IMR-90 (cell line): ENCODE measurements at regions not wholly inside any gene's neighbourhood (a gene's known extent, or its start where the extent isn't known, plus 50 kb on each side); places are given as distances from the start of the nearest gene placed in this dataset.

Experiments
- ATAC-seq: fragments of 200-7000 bp; cut with Tn5 transposase; 2 replicates; pipeline ENCODE4 v1.9.1; 2020; ENCODE audit warnings: low read depth, mild to moderate bottlenecking, moderate library complexity
- BruUV-seq: library from RNA; stranded (reverse); fragments of 400-500 nt; replicated peaks from 2 replicates; lab custom pipeline; 2021; lab: Mats Ljungman, UMichigan
- CTCF ChIA-PET: fragments of 300-600 bp; formaldehyde crosslinking; extraction: SDS; loops from one replicate; lab custom pipeline; 2021; ENCODE audit warnings: antibody characterized with exemption; lab: Yijun Ruan, JAX
- POLR2A ChIA-PET: fragments of 300-600 bp; sonication (Branson Sonifier 250); formaldehyde crosslinking; loops from one replicate; lab custom pipeline; 2022; ENCODE audit warnings: antibody characterized with exemption; ENCODE audit not compliant: unreplicated experiment; lab: Charles Lee
- DNase-seq: peaks from one replicate; pipeline ENCODE4 v3.0.0; 2013
- H2AFZ ChIP-seq: replicated peaks from 2 replicates; pipeline ENCODE3; 2013; ENCODE audit warnings: low read length, mild to moderate bottlenecking; ENCODE audit not compliant: poor library complexity
- H2AK5ac ChIP-seq: 2 replicates; pipeline ENCODE4 v1.6.1; 2013; ENCODE audit warnings: low read depth, low read length, inconsistent platforms
- H2AK9ac ChIP-seq: replicated peaks from 2 replicates; pipeline ENCODE3; 2013; ENCODE audit warnings: mild to moderate bottlenecking, low read depth, low read length, moderate library complexity; ENCODE audit not compliant: poor library complexity
- H2BK120ac ChIP-seq: 2 replicates; pipeline ENCODE4 v1.6.1; 2013; ENCODE audit warnings: low read depth, low read length, inconsistent platforms
- H2BK15ac ChIP-seq: 3 replicates; pipeline ENCODE4 v1.6.1; 2013; ENCODE audit warnings: low read depth, low read length, inconsistent platforms
- H2BK20ac ChIP-seq: 2 replicates; pipeline ENCODE4 v1.6.1; 2013; ENCODE audit warnings: low read depth, mild to moderate bottlenecking, inconsistent platforms, low read length, moderate library complexity
- H2BK5ac ChIP-seq: 2 replicates; pipeline ENCODE4 v1.6.1; 2013; ENCODE audit warnings: mild to moderate bottlenecking, low read depth, low read length, inconsistent platforms; ENCODE audit not compliant: poor library complexity, severe bottlenecking
- H3K14ac ChIP-seq: replicated peaks from 2 replicates; pipeline ENCODE4 v1.6.1; 2013; ENCODE audit warnings: low read depth, low read length, inconsistent platforms
- H3K18ac ChIP-seq: 2 replicates; pipeline ENCODE4 v1.6.1; 2013; ENCODE audit warnings: low read depth, low read length, control low read depth
- H3K23ac ChIP-seq: 2 replicates; pipeline ENCODE4 v1.6.1; 2013; ENCODE audit warnings: low read depth, low read length, inconsistent platforms
- H3K27ac ChIP-seq: 2 replicates; pipeline ENCODE4 v1.5.1; 2013; ENCODE audit warnings: mild to moderate bottlenecking, control low read depth, low read length; ENCODE audit not compliant: insufficient read depth
- H3K27me3 ChIP-seq: 2 replicates; pipeline ENCODE4 v1.6.1; 2013; ENCODE audit warnings: low read length; ENCODE audit not compliant: control insufficient read depth, insufficient read depth
- H3K36me3 ChIP-seq: 2 replicates; pipeline ENCODE4 v1.6.1; 2013; ENCODE audit warnings: low read length, mixed read lengths; ENCODE audit not compliant: control insufficient read depth, insufficient read depth
- H3K4ac ChIP-seq: 2 replicates; pipeline ENCODE4 v1.6.1; 2013; ENCODE audit warnings: low read depth, low read length, inconsistent platforms
- H3K4me1 ChIP-seq: 2 replicates; pipeline ENCODE4 v1.6.1; 2013; ENCODE audit warnings: low read length, mixed read lengths; ENCODE audit not compliant: control insufficient read depth, insufficient read depth
- H3K4me2 ChIP-seq: 2 replicates; pipeline ENCODE4 v1.6.1; 2013; ENCODE audit warnings: low read depth, mild to moderate bottlenecking, control low read depth, low read length, moderate library complexity
- H3K4me3 ChIP-seq: 2 replicates; pipeline ENCODE4 v1.5.1; 2013; ENCODE audit warnings: low read depth, mild to moderate bottlenecking, control low read depth, low read length, moderate library complexity; ENCODE audit not compliant: insufficient read depth
- H3K56ac ChIP-seq: 2 replicates; pipeline ENCODE4 v1.6.1; 2013; ENCODE audit warnings: low read length, inconsistent platforms; ENCODE audit not compliant: insufficient read depth; ENCODE audit errors: extremely low read depth
- H3K79me1 ChIP-seq, 2 experiments: 2 replicates each; pipeline ENCODE4 v1.6.1; 2013; ENCODE audit warnings: low read length in 2 of 2, inconsistent platforms in 1 of 2, low read depth in 1 of 2
- H3K9ac ChIP-seq: 2 replicates; pipeline ENCODE4 v1.6.1; 2013; ENCODE audit warnings: low read depth, low read length, control low read depth
- H3K9me1 ChIP-seq: 2 replicates; pipeline ENCODE4 v1.6.1; 2013; ENCODE audit warnings: low read length, inconsistent platforms; ENCODE audit not compliant: insufficient read depth
- H3K9me3 ChIP-seq: 2 replicates; pipeline ENCODE4 v1.6.1; 2013; ENCODE audit warnings: low read length; ENCODE audit not compliant: control insufficient read depth, insufficient read depth
- H4K20me1 ChIP-seq: 2 replicates; pipeline ENCODE4 v1.6.1; 2013; ENCODE audit warnings: low read length, inconsistent platforms; ENCODE audit not compliant: insufficient read depth
- H4K5ac ChIP-seq: 2 replicates; pipeline ENCODE4 v1.6.1; 2013; ENCODE audit warnings: mild to moderate bottlenecking, low read depth, low read length, control low read depth
- H4K8ac ChIP-seq, 2 experiments: 2 replicates each; pipeline ENCODE4 v1.6.1; 2013; ENCODE audit warnings: low read depth in 2 of 2, low read length in 2 of 2, control low read depth in 1 of 2, inconsistent platforms in 1 of 2
- H4K91ac ChIP-seq: 2 replicates; pipeline ENCODE4 v1.6.1; 2013; ENCODE audit warnings: low read depth, low read length, inconsistent platforms; ENCODE audit not compliant: insufficient read depth
- BHLHE40 ChIP-seq: fragments of 150-350 bp; IDR thresholded peaks from 2 replicates; pipeline ENCODE4 v1.6.1; 2016; ENCODE audit warnings: mild to moderate bottlenecking, low read depth, low read length
- CEBPB ChIP-seq: IDR thresholded peaks from 2 replicates; pipeline ENCODE4 v1.6.1; 2012; ENCODE audit warnings: low read depth, low read length, improper control_type of control experiment
- FOS ChIP-seq: fragments of 150-350 bp; IDR thresholded peaks from 2 replicates; pipeline ENCODE4 v1.6.1; 2016; ENCODE audit warnings: low read depth, low read length
- MAFK ChIP-seq: IDR thresholded peaks from 2 replicates; pipeline ENCODE4 v1.6.1; 2012; ENCODE audit warnings: low read depth, low read length, improper control_type of control experiment
- MXI1 ChIP-seq: IDR thresholded peaks from 2 replicates; pipeline ENCODE4 v1.6.1; 2012; ENCODE audit warnings: low read depth, mild to moderate bottlenecking, low read length, moderate library complexity, borderline replicate concordance
- POLR2A ChIP-seq: IDR thresholded peaks from 2 replicates; pipeline ENCODE4 v1.6.1; 2012; ENCODE audit warnings: mild to moderate bottlenecking, low read depth, low read length
- RAD21 ChIP-seq: IDR thresholded peaks from 2 replicates; pipeline ENCODE4 v1.6.1; 2012; ENCODE audit warnings: low read length, improper control_type of control experiment
- RCOR1 ChIP-seq: IDR thresholded peaks from 2 replicates; pipeline ENCODE4 v1.6.1; 2012; ENCODE audit warnings: mild to moderate bottlenecking, low read length, improper control_type of control experiment; ENCODE audit not compliant: insufficient replicate concordance
- RFX5 ChIP-seq: IDR thresholded peaks from 2 replicates; pipeline ENCODE4 v1.8.0; 2012; ENCODE audit warnings: low read depth, mild to moderate bottlenecking, low read length, moderate library complexity
- SMC3 ChIP-seq: fragments of 150-350 bp; IDR thresholded peaks from 2 replicates; pipeline ENCODE4 v1.6.1; 2016; ENCODE audit warnings: low read depth, mild to moderate bottlenecking, antibody characterized with exemption, low read length, moderate library complexity
- WGBS, 2 experiments: methylation state at CpG; one replicate each; pipeline versions ENCODE4 v1.1.5 to v1.1.7; 2013; ENCODE audit warnings: missing lambda C conversion rate in 2 of 2; ENCODE audit not compliant: insufficient read length in 1 of 2; ENCODE audit errors: extremely low coverage in 2 of 2; 5-methylcytosine and 5-hydroxymethylcytosine counted together
- dilution Hi-C: fragments of 300-500 bp; cut with HindIII; formaldehyde crosslinking; loops from one replicate; pipeline ENCODE4 v1.14.3; 2018; ENCODE audit warnings: low sequenced_read_pairs; ENCODE audit not compliant: unreplicated experiment
- in situ Hi-C: fragments of 300-500 bp; cut with MboI; formaldehyde crosslinking; loops from 3 replicates; pipeline ENCODE4 v1.14.3; 2019; ENCODE audit warnings: low sequenced_read_pairs, inconsistent platforms, mixed read lengths
- intact Hi-C: fragments of 100-400 bp; cut with micrococcal nuclease; formaldehyde crosslinking; loops from 2 replicates; pipeline ENCODE4 v1.10.0; 2022
- TF ChIP-seq, protein P1 (sequence below): fragments of 150-350 bp; IDR thresholded peaks from 2 replicates; pipeline ENCODE4 v1.6.1; 2017; ENCODE audit warnings: mild to moderate bottlenecking, antibody characterized with exemption, low read length, low read depth
- TF ChIP-seq, protein P2 (sequence below): conservative IDR thresholded peaks from 2 replicates; pipeline ENCODE4 v1.5.1; 2012; ENCODE audit warnings: mild to moderate bottlenecking, low read depth, low read length, improper control_type of control experiment
- TF ChIP-seq, protein P3 (sequence below): fragments of 150-350 bp; IDR thresholded peaks from 2 replicates; pipeline ENCODE4 v1.6.1; 2016; ENCODE audit warnings: low read depth, mild to moderate bottlenecking, low read length, moderate library complexity, borderline replicate concordance

DNA sequence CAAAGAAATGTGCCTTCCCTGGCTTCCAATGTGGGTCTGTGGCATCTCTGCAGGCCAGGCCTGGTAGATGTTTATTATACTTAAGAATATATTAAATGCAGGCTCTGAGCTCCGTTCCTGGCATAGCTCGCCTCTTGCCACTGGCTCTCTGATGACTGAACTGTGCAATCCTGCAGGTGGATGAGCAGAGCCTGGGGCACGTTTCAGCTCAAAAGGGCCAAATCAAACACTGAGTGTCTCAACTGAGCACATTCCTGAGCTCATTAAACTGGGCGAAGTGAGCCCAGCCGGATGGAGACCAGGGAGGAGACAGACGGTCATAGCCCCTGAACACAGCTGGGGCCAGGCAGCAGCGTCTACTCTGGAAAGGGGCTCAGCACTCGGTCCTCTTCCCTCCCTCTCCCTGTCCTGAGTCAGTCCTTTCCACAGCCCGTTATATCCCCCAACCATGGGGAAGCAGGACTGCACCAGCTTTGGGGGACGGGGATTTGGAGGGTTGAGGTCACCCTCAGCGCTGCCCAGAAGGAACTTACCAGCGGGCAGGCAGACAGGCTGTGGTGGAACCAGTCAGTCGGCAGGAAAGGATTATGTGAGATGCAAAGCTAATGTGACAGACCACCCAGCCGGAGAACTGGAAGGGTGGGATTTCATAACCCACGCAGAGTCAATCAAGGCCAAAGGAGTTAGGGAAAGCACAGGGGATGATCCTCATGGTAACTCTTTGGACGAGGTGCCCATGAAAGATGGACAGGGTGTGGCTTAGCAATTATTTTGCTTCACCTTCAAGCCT lies 77.4 kb upstream of the ANKRD34C start:
- Histone ChIP-seq H3K4me3 (no peak overlapping the region), H4K91ac (no peak overlapping the region), H3K79me1 (no peaks in the 10 kb centered on the region), H2BK120ac (no peak overlapping the region), H3K9me3 (no peaks in the 10 kb centered on the region; the same call in 1 of the 2 replicates), H3K23ac (no peak overlapping the region), H3K4me2 (no peak overlapping the region), H4K5ac (no peak overlapping the region), H2BK15ac (no peak overlapping the region), H3K4ac (no peak overlapping the region), H3K27me3 (peaks cover 19% of the 10 kb centered on the region), H3K14ac (no peak overlapping the region), H3K4me1 (no peaks in the 10 kb centered on the region), H2AK9ac (no peak overlapping the region), H3K18ac (no peak overlapping the region), H2AFZ (no peak overlapping the region), H3K36me3 (no peaks in the 10 kb centered on the region), H3K9me1 (no peaks in the 10 kb centered on the region), H4K8ac (no peak overlapping the region), H2BK5ac (no peak overlapping the region), H4K20me1 (no peaks in the 10 kb centered on the region), H2BK20ac (no peak overlapping the region), H2AK5ac (no peak overlapping the region), H3K9ac (no peak overlapping the region), H3K56ac (no peak overlapping the region), H3K27ac (no peak overlapping the region)
- BruUV-seq = no TSS peak
- WGBS, 2 experiments = 34% methylated on average over 8 of the region's 16 CpGs; no CpG with 5 or more reads in 1 of the 2 experiments
- intact Hi-C loops = no loop called here
- dilution Hi-C loops = no loop called here
- no peak for DNase-seq
- TF ChIP-seq FOS (no peak), MXI1 (no peak), SMC3 (no peak), CEBPB (no peak), MAFK (no peak), POLR2A (no peak), RFX5 (no peak), RCOR1 (no peak), RAD21 (no peak), BHLHE40 (no peak)
- TF ChIP-seq, protein P1, sequence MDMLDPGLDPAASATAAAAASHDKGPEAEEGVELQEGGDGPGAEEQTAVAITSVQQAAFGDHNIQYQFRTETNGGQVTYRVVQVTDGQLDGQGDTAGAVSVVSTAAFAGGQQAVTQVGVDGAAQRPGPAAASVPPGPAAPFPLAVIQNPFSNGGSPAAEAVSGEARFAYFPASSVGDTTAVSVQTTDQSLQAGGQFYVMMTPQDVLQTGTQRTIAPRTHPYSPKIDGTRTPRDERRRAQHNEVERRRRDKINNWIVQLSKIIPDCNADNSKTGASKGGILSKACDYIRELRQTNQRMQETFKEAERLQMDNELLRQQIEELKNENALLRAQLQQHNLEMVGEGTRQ = no peak
- TF ChIP-seq, protein P2, sequence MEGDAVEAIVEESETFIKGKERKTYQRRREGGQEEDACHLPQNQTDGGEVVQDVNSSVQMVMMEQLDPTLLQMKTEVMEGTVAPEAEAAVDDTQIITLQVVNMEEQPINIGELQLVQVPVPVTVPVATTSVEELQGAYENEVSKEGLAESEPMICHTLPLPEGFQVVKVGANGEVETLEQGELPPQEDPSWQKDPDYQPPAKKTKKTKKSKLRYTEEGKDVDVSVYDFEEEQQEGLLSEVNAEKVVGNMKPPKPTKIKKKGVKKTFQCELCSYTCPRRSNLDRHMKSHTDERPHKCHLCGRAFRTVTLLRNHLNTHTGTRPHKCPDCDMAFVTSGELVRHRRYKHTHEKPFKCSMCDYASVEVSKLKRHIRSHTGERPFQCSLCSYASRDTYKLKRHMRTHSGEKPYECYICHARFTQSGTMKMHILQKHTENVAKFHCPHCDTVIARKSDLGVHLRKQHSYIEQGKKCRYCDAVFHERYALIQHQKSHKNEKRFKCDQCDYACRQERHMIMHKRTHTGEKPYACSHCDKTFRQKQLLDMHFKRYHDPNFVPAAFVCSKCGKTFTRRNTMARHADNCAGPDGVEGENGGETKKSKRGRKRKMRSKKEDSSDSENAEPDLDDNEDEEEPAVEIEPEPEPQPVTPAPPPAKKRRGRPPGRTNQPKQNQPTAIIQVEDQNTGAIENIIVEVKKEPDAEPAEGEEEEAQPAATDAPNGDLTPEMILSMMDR = no peak
- TF ChIP-seq, protein P3, sequence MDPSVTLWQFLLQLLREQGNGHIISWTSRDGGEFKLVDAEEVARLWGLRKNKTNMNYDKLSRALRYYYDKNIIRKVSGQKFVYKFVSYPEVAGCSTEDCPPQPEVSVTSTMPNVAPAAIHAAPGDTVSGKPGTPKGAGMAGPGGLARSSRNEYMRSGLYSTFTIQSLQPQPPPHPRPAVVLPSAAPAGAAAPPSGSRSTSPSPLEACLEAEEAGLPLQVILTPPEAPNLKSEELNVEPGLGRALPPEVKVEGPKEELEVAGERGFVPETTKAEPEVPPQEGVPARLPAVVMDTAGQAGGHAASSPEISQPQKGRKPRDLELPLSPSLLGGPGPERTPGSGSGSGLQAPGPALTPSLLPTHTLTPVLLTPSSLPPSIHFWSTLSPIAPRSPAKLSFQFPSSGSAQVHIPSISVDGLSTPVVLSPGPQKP = no peak
- in situ Hi-C loops = no loop called here
- ATAC-seq = no peak
- ChIA-PET CTCF (interaction anchor here (0.6 to 1.2 kb wide), 2 partner anchors 11 to 177 kb away, joined by 3 read pairs; no protein-coding TSS in a partner anchor), POLR2A (no interaction called here)
